Activated CD4-positive, CD25-positive, alpha-beta regulatory T cell (primary cell): ENCODE measurements at regions not wholly inside any gene's neighbourhood (a gene's known extent, or its start where the extent isn't known, plus 50 kb on each side); places are given as distances from the start of the nearest gene placed in this dataset.
"Not testable (repeated sequence)": the region's sequence is repeated elsewhere in the genome, so short reads cannot be mapped to it uniquely, and the experiment has no call there.

Experiments used
- DNase-seq, 4 experiments: peaks; one replicate each; lab custom pipeline; 2025; lab: John Stamatoyannopoulos, UW

GRCh38 chr7:69254643-69255042 is 343.6 kb upstream of the AUTS2 start:
- no peak for DNase-seq

GRCh38 chr7:69256634-69257081 is 341.6 kb upstream of the AUTS2 start:
- no peak for DNase-seq

GRCh38 chr7:69257592-69257991 is 340.7 kb upstream of the AUTS2 start:
- no peak for DNase-seq

GRCh38 chr7:69259445-69259844 is 338.8 kb upstream of the AUTS2 start:
- DNase-seq, result no peak

- no peak for DNase-seq
Observed at GRCh38 chr7:69260023-69260422, 338.3 kb upstream of the AUTS2 start.

- no peak for DNase-seq
Observed at GRCh38 chr7:69263550-69263949, 334.7 kb upstream of the AUTS2 start.

- DNase-seq, result no peak
Observed at GRCh38 chr7:69269806-69270205, 328.5 kb upstream of the AUTS2 start.

- no peak for DNase-seq
Observed at GRCh38 chr7:69272101-69272500, 326.2 kb upstream of the AUTS2 start.

GRCh38 chr7:69276011-69276729 is 322.1 kb upstream of the AUTS2 start:
- no peak for DNase-seq

- no peak for DNase-seq
Observed at GRCh38 chr7:69277366-69277765, 320.9 kb upstream of the AUTS2 start.

- DNase-seq, result no peak
Observed at GRCh38 chr7:69282946-69283345, 315.3 kb upstream of the AUTS2 start.

GRCh38 chr7:69283421-69283820 is 314.9 kb upstream of the AUTS2 start:
- DNase-seq, result no peak

- DNase-seq, result no peak
Observed at GRCh38 chr7:69285854-69286253, 312.4 kb upstream of the AUTS2 start.

- DNase-seq, result no peak
Observed at GRCh38 chr7:69295977-69296376, 302.3 kb upstream of the AUTS2 start.

- DNase-seq, result no peak
Observed at GRCh38 chr7:69301253-69301652, 297.0 kb upstream of the AUTS2 start.

- DNase-seq, result no peak
Observed at GRCh38 chr7:69309601-69310000, 288.7 kb upstream of the AUTS2 start.

- no peak for DNase-seq
Observed at GRCh38 chr7:69311489-69311888, 286.8 kb upstream of the AUTS2 start.

- not testable (repeated sequence) for DNase-seq
Observed at GRCh38 chr7:69313852-69314251, 284.4 kb upstream of the AUTS2 start.

GRCh38 chr7:69318794-69319193 is 279.5 kb upstream of the AUTS2 start:
- no peak for DNase-seq

- no peak for DNase-seq
Observed at GRCh38 chr7:69328516-69328915, 269.8 kb upstream of the AUTS2 start.

- no peak for DNase-seq
Observed at GRCh38 chr7:69334701-69335100, 263.6 kb upstream of the AUTS2 start.

- DNase-seq, result no peak
Observed at GRCh38 chr7:69335331-69335730, 262.9 kb upstream of the AUTS2 start.

- no peak for DNase-seq
Observed at GRCh38 chr7:69336976-69337375, 261.3 kb upstream of the AUTS2 start.

- no peak for DNase-seq
Observed at GRCh38 chr7:69338144-69338543, 260.1 kb upstream of the AUTS2 start.
